Mucosa of stomach (tissue), 1 donor: ENCODE measurements at regions not wholly inside any gene's neighbourhood (a gene's known extent, or its start where the extent isn't known, plus 50 kb on each side); places are given as distances from the start of the nearest gene placed in this dataset.

Source experiments
- H3K27me3 ChIP-seq: one replicate; pipeline ENCODE4 v1.7.0; 2013; ENCODE audit warnings: mild to moderate bottlenecking, low read length; ENCODE audit not compliant: control insufficient read depth, insufficient read depth
- H3K36me3 ChIP-seq: one replicate; pipeline ENCODE4 v1.7.0; 2013; ENCODE audit warnings: low read length; ENCODE audit not compliant: control insufficient read depth, insufficient read depth
- H3K4me1 ChIP-seq: one replicate; pipeline ENCODE4 v1.7.0; 2013; ENCODE audit warnings: mild to moderate bottlenecking, low read length; ENCODE audit not compliant: control insufficient read depth, insufficient read depth
- H3K4me3 ChIP-seq: one replicate; pipeline ENCODE4 v1.7.0; 2013; ENCODE audit warnings: low read length
- H3K9ac ChIP-seq: one replicate; pipeline ENCODE4 v1.7.0; 2013; ENCODE audit warnings: mild to moderate bottlenecking, low read length, moderate library complexity
- H3K9me3 ChIP-seq: one replicate; pipeline ENCODE4 v1.7.0; 2013; ENCODE audit warnings: mild to moderate bottlenecking, low read length, moderate library complexity; ENCODE audit not compliant: control insufficient read depth
- donor health status: Pancreatic carcinoma.

DNA sequence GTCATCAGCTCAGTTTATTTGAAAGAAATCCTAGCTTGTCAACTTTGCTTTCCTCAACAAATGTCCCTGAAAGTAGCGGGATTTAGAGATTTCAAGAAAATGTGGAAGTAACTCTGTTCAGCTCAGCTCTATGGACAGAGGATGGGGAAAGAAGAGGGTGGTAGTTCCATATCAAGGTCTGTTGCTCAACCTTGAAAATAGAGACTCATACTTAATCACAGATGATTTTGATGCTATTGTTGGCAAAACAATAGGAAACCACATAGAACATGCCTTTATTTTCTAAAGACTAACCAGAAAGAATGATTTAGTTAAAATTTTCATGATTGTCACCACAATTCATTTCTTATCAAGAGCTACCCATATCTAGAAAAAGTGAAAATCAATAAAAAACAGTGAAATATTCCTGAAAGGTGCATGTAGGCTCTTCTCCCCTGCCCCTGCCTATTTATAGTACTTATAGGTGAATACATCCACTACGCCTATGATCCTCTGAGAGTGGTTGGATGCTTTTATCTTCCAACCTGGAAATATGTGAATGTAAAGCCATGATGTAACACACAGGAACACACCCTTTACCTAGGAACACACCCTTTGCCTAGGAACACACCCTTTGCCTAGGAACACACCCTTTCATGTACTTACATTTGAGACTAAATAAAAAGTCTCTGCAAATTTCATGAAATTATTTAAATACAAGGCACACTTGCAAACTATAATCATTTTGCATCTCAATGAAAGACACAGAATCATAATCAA is 65.8 kb downstream of the ETAA1 start:
- H3K9ac ChIP-seq: no peak overlapping the region
- no peaks in the 10 kb centered on the region for H3K9me3 ChIP-seq
- no peak overlapping the region for H3K4me3 ChIP-seq
- no peaks in the 10 kb centered on the region for H3K27me3 ChIP-seq
- no peaks in the 10 kb centered on the region for H3K36me3 ChIP-seq
- H3K4me1 ChIP-seq: no peaks in the 10 kb centered on the region

DNA sequence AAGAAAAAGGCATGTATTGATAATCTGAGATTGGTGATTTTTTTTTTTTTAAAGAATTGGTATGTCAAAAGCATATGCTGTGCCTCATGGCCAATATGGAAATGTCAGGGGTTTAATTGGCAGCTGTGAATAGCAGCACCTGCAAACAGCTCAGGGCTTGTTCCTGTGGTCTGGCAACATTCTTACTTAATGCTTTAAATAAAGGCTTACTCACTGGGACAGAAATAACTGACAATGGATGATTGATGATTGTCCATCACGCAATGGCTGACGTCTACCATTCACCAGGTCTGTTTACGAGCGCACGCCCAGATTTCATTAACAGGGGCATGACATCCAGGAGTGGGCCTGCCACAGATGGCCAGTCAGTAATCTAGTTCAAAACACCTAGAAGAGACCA is 66.7 kb downstream of the ETAA1 start:
- Histone ChIP-seq H3K9ac (no peak overlapping the region), H3K27me3 (no peaks in the 10 kb centered on the region), H3K36me3 (no peaks in the 10 kb centered on the region), H3K9me3 (no peaks in the 10 kb centered on the region), H3K4me3 (no peak overlapping the region), H3K4me1 (no peaks in the 10 kb centered on the region)

DNA sequence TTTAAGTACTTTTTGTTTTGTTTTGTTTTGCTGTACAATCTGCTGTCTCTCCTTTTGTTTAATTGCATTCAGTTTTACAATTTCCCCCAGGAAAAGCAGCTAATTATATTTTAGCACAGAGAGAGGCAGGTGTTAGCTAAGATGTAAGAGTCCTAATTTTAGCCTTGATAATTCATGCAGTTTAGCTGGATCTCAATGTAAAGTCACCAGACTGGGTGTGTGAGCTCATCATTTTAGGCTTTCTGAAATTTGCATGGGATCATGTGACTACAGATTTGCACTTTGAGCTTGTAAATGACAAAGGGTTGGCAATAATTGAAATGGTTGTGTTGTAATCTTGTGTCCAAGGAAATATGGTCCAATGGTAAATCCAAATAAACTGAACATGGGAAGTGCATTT is 68.5 kb downstream of the ETAA1 start:
- Histone ChIP-seq H3K4me1 (no peaks in the 10 kb centered on the region), H3K36me3 (no peaks in the 10 kb centered on the region), H3K9me3 (no peaks in the 10 kb centered on the region), H3K27me3 (no peaks in the 10 kb centered on the region), H3K4me3 (no peak overlapping the region), H3K9ac (no peak overlapping the region)

GRCh38 chr2:67466734-67467133 is 69.6 kb downstream of the ETAA1 start:
- Histone ChIP-seq H3K4me1 (no peaks in the 10 kb centered on the region), H3K9ac (no peak overlapping the region), H3K4me3 (no peak overlapping the region), H3K27me3 (no peaks in the 10 kb centered on the region), H3K9me3 (no peaks in the 10 kb centered on the region), H3K36me3 (no peaks in the 10 kb centered on the region)

DNA sequence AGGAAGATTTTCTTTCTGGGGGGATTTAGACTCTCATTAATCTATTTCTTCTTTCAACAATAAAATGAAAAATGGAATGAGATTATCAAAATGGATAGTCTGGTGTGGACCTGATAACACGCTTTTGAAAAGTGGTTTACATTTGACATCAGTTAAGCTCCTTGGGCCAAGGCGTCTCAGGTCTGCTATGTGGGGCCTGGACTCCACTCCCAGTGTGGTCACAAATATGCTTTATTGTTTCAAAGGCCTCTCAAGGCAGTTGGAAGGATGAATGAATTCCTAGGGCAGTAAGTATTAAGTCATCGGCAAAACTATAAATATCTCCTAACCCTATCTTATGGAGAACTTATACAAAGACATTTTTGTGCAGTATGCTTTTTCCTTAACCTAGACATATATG is 74.5 kb downstream of the ETAA1 start:
- Histone ChIP-seq H3K4me1 (no peaks in the 10 kb centered on the region), H3K36me3 (no peaks in the 10 kb centered on the region), H3K9ac (no peak overlapping the region), H3K4me3 (no peak overlapping the region), H3K9me3 (no peaks in the 10 kb centered on the region), H3K27me3 (no peaks in the 10 kb centered on the region)

DNA sequence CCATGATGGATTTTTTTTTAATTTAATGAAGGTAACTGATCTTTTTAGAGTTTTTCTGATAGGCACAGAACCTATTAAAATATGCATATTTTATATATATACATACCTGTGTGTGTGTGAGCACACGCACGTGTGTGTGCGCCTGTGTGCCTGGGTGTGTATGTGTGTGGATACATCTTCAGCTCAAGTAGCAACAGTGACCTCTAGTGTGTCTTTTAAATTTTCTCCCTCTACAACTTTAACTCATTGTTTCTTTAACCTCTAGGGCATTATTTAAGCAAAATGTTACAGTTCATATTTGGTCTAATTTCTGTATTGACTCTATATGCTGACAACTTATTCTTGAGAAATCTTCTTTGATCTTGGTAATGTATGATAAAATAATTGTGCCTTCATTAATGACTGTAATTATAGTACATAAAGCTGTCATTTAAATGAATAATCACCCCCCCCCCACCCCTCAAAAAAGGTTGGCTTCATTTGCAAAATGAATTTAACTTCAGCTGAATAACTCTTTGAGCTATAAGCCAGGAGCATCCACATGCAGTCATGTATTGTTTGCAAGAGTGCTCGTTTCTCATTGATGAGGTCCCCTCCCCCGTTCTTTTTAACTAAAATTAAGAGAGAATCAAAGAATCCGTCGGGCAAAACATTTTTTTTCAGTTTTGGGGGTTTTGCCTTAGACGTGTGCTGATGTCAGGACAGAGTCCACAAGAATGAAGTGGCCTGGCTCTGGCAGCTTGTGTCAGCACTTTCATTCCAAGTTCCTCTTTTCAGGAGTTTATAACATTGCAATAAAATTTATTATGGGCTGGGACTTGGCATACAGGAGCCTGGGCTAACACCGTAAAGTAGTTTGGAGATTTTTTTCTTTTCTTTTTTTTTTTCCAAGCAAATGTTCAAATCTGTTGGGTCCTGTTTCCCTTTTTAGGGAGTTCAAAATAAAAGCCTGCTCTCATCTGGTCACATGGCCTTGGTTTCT is 80.0 kb downstream of the ETAA1 start:
- Histone ChIP-seq H3K9ac (no peak overlapping the region), H3K36me3 (no peaks in the 10 kb centered on the region), H3K4me3 (no peak overlapping the region), H3K27me3 (no peaks in the 10 kb centered on the region), H3K4me1 (no peaks in the 10 kb centered on the region), H3K9me3 (no peaks in the 10 kb centered on the region)

DNA sequence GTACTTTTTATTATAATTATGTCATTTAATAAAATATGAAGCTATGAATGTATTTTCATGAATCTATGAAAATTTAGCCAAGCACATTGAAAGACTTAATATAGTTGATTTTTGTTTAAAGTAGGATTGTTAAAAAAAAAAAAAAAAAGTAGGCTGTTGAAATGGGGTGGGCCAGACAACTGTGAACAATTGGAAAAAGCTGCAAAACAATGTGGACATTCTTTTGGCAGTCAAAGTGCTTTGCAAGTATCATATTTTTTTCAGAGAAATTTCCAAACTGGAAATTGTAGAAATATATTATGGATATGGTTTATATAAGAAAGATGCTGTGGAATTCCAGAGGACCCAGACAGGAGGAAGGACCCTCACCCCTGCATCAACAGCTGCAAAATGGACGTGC is 82.1 kb downstream of the ETAA1 start:
- H3K9me3 ChIP-seq: no peaks in the 10 kb centered on the region
- no peaks in the 10 kb centered on the region for H3K4me1 ChIP-seq
- H3K27me3 ChIP-seq: no peaks in the 10 kb centered on the region
- no peaks in the 10 kb centered on the region for H3K36me3 ChIP-seq
- H3K4me3 ChIP-seq: no peak overlapping the region
- no peak overlapping the region for H3K9ac ChIP-seq

DNA sequence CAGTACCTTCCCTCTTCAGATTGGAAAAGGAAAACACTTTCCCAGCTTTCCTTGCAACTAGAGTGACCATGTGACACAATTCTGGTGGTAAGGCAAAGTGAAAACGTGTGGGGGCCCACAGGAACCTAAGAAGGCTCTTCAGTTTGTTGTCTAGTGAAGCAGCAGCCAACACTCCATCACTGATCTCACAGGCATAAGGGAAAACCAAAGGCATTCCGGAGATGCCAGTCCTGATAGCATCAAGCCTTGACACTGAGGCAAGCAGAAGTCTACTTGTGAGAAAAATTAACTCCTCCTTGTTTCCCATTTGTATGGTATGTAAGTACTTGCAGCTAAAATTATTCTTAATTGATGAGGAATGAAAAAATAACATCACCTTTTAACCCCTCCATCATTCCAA is 88.3 kb downstream of the ETAA1 start:
- no peaks in the 10 kb centered on the region for H3K9me3 ChIP-seq
- H3K9ac ChIP-seq: no peak overlapping the region
- H3K4me3 ChIP-seq: no peak overlapping the region
- H3K4me1 ChIP-seq: peaks cover 4% of the 10 kb centered on the region
- H3K36me3 ChIP-seq: no peaks in the 10 kb centered on the region
- H3K27me3 ChIP-seq: no peaks in the 10 kb centered on the region

DNA sequence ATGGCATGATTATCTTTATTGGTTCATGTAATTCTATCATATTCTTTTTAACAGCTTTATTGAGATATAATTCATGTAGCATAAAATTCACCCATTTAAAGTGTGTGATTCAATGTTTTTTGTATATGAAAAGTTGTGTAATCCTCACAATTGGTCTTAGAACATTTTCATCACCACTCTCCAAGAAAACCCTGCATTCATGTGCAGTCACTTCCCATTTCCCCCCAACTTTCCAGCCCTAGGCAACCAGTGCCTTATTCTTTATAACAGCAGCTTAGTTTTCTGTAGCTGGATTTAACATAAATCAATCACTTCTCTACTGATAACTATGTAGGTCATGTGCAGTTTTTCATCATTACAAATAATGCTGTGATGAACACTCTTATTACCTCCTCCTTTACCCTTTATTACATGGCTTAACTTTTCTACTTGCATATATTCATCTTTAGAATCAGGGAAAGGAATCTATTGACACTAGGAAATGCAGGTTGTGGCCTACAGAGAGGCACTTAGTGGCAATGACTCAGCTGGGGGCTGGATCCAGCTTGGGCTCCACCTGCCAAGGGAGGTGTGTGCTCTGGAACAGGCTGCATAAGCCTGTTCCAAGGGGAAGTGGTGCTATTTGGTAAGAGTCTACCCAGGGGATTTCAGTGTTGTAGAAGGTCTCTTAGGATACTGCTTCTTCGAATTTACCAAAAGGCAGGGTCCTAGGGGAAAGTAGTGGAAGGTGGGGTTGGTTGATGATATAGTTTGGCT is 89.1 kb downstream of the ETAA1 start:
- Histone ChIP-seq H3K27me3 (no peaks in the 10 kb centered on the region), H3K9me3 (no peaks in the 10 kb centered on the region), H3K9ac (no peak overlapping the region), H3K4me1 (peaks cover 4% of the 10 kb centered on the region), H3K4me3 (no peak overlapping the region), H3K36me3 (no peaks in the 10 kb centered on the region)

GRCh38 chr2:67487993-67488392 is 90.9 kb downstream of the ETAA1 start:
- no peak overlapping the region for H3K9ac ChIP-seq
- H3K27me3 ChIP-seq: no peaks in the 10 kb centered on the region
- peaks cover 4% of the 10 kb centered on the region for H3K4me1 ChIP-seq
- no peaks in the 10 kb centered on the region for H3K36me3 ChIP-seq
- no peak overlapping the region for H3K4me3 ChIP-seq
- no peaks in the 10 kb centered on the region for H3K9me3 ChIP-seq

DNA sequence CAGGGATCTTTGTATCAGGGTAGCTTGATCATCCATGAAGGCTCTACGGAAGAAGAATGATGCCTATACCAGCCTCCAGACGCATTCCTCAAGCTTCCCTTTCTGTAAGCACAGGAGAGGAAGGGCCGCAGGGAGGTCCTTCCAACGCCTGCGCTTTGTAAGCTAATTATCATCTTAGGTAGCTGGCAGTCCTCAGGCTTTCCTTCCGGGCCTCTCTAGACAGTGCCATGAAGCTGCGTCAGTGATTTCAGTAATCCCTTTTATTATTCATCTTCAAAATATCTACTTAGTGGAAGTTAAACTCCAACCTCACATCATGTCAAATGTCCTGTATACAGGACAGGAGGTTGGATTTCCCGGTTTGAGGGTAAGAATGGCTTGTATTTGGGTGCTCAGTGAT is 92.3 kb downstream of the ETAA1 start:
- Histone ChIP-seq H3K27me3 (no peaks in the 10 kb centered on the region), H3K36me3 (no peaks in the 10 kb centered on the region), H3K4me3 (no peak overlapping the region), H3K4me1 (peaks cover 4% of the 10 kb centered on the region), H3K9me3 (no peaks in the 10 kb centered on the region), H3K9ac (no peak overlapping the region)

- no peaks in the 10 kb centered on the region for H3K36me3 ChIP-seq
- H3K27me3 ChIP-seq: no peaks in the 10 kb centered on the region
- H3K4me1 ChIP-seq: no peaks in the 10 kb centered on the region
- no peaks in the 10 kb centered on the region for H3K9me3 ChIP-seq
- H3K9ac ChIP-seq: no peak overlapping the region
- no peak overlapping the region for H3K4me3 ChIP-seq
These were observed 101.8 kb downstream of the ETAA1 start for GRCh38 chr2:67498931-67499330.
